ENCODE measurements at regions not wholly inside any gene's neighbourhood (a gene's known extent, or its start where the extent isn't known, plus 50 kb on each side); places are given as distances from the start of the nearest gene placed in this dataset.

DNA sequence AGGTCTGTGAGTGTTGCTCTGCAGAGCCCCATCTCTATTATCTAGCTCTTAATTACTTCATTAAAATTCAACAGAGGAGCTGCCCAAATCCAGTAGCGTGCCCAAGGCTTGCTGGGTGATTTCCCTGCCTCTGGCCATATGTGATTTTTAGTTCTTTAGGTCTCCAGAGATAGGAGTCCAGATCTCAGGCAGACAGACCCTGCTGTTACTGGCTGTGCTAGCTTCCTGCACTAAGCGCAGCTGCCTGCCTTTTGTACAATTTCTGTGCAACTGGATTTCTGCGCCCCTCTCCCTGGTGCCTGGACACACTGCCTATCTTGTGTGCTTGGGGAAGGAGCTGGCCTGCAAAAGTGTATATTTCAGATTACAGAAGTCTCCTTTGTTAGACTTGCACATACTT, 136.5 kb downstream of the TDRD15 start:
- no peak for ATAC-seq
- no peak overlapping the region for H3K27ac Mint-ChIP-seq
- H3K27me3 Mint-ChIP-seq: no peaks in the 10 kb centered on the region
- CTCF ChIA-PET: no interaction called here
- no peaks in the 10 kb centered on the region for H3K36me3 Mint-ChIP-seq
- H3K9me3 Mint-ChIP-seq (ENCODE audit: low read depth): no peaks in the 10 kb centered on the region
- H3K4me3 Mint-ChIP-seq: no peak overlapping the region
- no peaks in the 10 kb centered on the region for H3K4me1 Mint-ChIP-seq
- DNase-seq: no peak

DNA sequence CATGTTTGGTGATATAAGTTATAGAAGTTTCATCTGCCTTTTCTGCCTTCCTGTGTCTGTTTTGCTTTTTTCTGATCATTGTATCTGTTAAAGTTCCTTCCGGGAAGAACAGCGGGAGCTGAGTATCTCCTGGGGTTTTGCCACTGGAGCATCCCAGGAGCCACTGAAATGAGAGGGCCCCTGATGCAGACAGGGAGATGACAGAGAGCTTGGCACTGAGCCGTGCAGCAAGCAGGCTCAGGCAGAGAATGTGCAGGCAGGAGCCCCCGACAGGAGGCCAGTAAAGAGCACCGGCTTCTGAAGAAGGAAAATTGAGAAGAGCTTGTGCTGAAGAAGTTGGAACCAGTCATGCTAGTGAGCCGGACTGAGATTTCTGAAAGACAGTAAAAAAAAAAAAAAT, 137.8 kb downstream of the TDRD15 start:
- Mint-ChIP-seq H3K27ac (no peak overlapping the region), H3K27me3 (no peaks in the 10 kb centered on the region), H3K4me3 (no peak overlapping the region), H3K9me3 (ENCODE audit: low read depth) (no peaks in the 10 kb centered on the region), H3K36me3 (no peaks in the 10 kb centered on the region), H3K4me1 (no peaks in the 10 kb centered on the region)
- DNase-seq (no peak), ATAC-seq (no peak)
- CTCF ChIA-PET: no interaction called here

DNA sequence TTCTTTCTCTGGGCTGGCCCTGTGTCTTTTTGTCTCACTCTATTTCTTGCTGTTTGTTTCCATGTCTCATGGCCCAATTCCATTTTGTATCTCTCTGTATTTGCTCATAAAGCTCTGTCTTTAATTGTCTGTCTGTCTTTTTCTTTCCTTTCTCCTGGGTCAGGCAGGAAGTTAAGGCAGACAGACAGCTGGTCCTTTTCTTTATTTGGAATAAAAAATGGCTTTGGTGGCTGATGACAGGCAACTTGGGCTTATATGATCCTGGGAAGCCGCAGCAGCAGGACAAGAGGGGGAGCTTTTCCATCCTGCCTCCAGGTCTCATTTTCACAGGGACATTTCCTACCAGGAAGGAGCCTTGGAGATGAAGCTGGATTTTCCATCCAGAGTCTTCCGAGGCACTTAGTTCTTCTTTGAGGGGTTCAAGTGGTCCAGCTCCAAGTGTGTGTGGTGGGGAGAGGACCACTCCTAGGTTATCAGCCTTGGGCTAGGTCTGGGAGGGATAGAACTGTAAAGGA, 138.7 kb downstream of the TDRD15 start:
- CTCF ChIA-PET: no interaction called here
- DNase-seq: no peak
- no peaks in the 10 kb centered on the region for H3K36me3 Mint-ChIP-seq
- no peak overlapping the region for H3K4me3 Mint-ChIP-seq
- no peaks in the 10 kb centered on the region for H3K27me3 Mint-ChIP-seq
- no peak overlapping the region for H3K27ac Mint-ChIP-seq
- no peaks in the 10 kb centered on the region for H3K9me3 Mint-ChIP-seq (ENCODE audit: low read depth)
- H3K4me1 Mint-ChIP-seq: no peaks in the 10 kb centered on the region
- ATAC-seq: no peak

DNA sequence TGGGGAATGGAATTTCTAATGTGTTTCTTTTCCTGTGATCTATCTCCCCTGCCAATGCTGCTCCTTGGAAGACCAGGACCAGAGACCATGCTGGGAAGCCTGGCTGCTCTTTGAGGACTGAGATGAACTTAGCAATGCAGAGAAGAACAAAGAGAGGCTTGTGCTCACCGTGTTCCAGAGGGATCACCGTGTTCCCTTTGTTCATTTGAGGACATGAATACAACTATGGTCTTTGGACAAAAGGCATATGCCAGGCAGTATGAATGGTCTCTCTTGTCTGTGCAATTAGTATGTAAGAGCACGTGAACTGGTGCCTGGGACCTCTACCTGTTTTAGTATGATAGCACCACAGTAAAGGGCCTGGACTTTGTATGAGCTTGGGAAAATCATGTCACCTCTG, 139.9 kb downstream of the TDRD15 start:
- Mint-ChIP-seq H3K27ac (no peak overlapping the region), H3K27me3 (no peaks in the 10 kb centered on the region), H3K4me3 (no peak overlapping the region), H3K9me3 (ENCODE audit: low read depth) (no peaks in the 10 kb centered on the region), H3K4me1 (no peaks in the 10 kb centered on the region), H3K36me3 (no peaks in the 10 kb centered on the region)
- no peak for DNase-seq
- CTCF ChIA-PET: no interaction called here
- no peak for ATAC-seq

DNA sequence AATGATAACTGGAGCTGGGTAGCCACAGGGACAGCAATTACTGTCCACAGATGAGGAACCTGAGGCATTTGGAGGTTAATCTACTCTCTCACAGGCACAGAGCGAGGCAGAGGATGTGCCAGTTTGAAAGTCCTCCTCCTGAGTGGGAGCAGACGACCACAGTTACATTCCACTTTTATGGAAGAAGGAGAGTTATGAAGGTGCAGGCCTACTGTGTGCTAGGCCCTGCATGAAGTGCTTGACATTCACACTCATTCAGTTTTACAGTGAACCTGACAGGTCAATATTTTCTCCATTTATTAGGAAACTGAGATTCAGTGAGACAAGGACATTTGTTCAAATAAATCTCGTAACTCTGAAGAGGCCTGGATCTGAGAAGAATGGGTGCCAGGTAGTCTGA, 142.0 kb downstream of the TDRD15 start:
- ATAC-seq (no peak), DNase-seq (no peak)
- CTCF ChIA-PET: no interaction called here
- no peaks in the 10 kb centered on the region for H3K36me3 Mint-ChIP-seq
- H3K4me1 Mint-ChIP-seq: no peaks in the 10 kb centered on the region
- no peaks in the 10 kb centered on the region for H3K27me3 Mint-ChIP-seq
- no peak overlapping the region for H3K27ac Mint-ChIP-seq
- H3K4me3 Mint-ChIP-seq: no peak overlapping the region
- H3K9me3 Mint-ChIP-seq (ENCODE audit: low read depth): no peaks in the 10 kb centered on the region

DNA sequence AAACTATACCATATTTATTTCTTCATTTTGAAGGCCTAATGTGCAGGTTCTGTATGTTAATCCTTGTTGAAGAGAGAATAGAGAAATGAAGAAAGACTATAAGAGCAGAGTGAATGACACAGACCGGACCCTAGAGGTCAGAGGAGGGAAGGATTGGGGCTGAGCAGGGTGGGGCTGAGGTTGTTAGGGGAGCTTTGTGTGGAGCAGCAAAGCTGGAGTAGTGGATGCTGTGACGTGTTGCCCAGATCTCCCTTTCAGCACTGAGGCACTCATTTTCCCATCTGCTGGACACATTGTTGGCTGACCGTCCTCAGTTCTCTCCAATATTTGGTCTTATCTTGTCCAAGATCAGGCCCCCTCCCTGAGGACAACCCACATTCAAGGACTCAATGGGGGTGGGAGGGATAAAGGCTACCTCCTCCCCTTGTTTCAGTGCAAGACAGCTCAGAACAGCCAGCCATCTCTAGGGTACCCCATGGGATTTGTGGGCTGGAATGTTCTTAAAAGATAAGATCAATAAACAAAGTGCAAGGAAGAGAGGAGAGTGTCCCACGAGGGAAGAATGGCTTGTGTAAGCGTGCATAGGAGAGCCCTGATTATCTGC, 143.6 kb downstream of the TDRD15 start:
- ATAC-seq: no peak
- Mint-ChIP-seq H3K27me3 (no peaks in the 10 kb centered on the region), H3K4me3 (no peak overlapping the region)

DNA sequence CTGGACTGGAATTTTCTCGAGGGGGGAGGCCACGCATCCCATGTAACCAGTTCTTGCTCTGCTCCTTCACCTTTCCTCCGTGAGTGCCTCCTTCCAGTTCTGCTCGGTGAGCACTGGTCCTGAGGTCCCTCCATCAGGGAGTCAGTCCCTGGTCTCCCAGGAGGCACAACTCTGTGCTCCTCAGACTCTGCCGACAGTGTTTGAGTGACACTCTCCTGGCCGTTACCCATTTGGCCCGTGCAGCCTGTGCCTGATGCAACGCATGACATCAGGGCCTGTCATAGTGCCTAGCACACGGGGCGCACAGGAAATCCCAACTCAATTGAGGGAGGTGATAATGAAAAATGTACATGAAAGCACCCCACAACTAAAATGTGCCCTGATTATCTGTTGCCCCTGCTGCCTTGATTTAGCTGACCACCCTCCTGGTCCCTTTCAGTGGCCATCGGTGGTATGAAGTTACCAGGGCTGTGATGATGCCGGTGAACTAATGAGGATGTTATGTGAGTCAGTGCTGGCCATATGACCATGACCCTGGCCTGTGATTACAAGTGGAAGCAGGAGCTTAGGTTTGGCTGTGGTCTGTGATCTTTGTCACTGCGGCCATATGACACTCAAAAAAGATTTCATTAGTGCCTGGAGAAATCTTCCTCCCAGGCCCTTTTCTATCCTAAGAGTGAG, 144.6 kb downstream of the TDRD15 start:
- CTCF ChIA-PET: no interaction called here

More for the DNA sequence above, 143.6 kb downstream of the TDRD15 start:
- CTCF ChIA-PET: no interaction called here
- H3K27ac Mint-ChIP-seq: no peak overlapping the region
- H3K36me3 Mint-ChIP-seq: no peaks in the 10 kb centered on the region
- no peaks in the 10 kb centered on the region for H3K9me3 Mint-ChIP-seq (ENCODE audit: low read depth)
- H3K4me1 Mint-ChIP-seq: no peaks in the 10 kb centered on the region
- DNase-seq: no peak

DNA sequence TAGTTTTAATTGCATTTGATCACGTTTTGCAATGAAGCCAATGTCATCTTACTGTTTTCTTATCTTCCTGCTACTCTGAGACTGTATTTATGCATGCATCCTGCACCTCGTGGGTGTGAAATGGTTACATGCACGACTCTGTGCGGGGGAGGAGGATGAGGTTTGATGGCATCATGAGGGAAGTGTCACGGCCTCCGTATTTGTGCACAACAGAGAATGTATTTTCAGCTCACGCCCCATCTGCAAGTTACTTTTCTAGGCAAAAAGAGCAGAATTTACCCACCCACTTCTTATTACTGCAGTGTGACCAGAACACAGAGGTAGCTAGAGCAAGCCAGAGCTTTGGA, 145.1 kb downstream of the TDRD15 start:
- ATAC-seq (no peak), DNase-seq (no peak)
- H3K27ac Mint-ChIP-seq: no peak overlapping the region
- CTCF ChIA-PET: no interaction called here
- H3K27me3 Mint-ChIP-seq: no peaks in the 10 kb centered on the region
- H3K4me3 Mint-ChIP-seq: no peak overlapping the region
- H3K9me3 Mint-ChIP-seq (ENCODE audit: low read depth): no peaks in the 10 kb centered on the region
- H3K36me3 Mint-ChIP-seq: no peaks in the 10 kb centered on the region
- no peaks in the 10 kb centered on the region for H3K4me1 Mint-ChIP-seq

More for the DNA sequence above, 144.6 kb downstream of the TDRD15 start:
- no peaks in the 10 kb centered on the region for H3K27me3 Mint-ChIP-seq
- ATAC-seq (no peak), DNase-seq (no peak)
- no peaks in the 10 kb centered on the region for H3K36me3 Mint-ChIP-seq
- H3K4me3 Mint-ChIP-seq: no peak overlapping the region
- H3K27ac Mint-ChIP-seq: no peak overlapping the region
- H3K9me3 Mint-ChIP-seq (ENCODE audit: low read depth): no peaks in the 10 kb centered on the region
- no peaks in the 10 kb centered on the region for H3K4me1 Mint-ChIP-seq

DNA sequence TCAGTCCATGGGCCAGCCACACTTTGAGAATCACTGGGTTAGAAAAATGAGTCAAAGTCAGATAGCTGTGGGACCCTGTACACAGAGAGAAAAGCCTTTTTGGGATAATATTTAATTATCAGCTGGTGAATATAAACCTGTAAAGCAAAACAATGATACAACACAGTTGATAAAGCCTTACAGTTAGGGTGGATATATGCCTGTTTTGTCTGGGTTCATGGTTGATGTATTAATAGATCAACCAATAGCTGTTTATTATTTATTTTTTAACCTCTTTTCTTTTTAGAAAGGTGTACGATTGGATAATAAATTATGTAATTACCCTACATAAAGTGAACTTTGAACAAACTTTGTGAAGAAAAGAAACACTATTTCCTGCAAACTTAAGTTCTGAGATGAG, 145.6 kb downstream of the TDRD15 start:
- Mint-ChIP-seq H3K4me1 (no peaks in the 10 kb centered on the region), H3K9me3 (ENCODE audit: low read depth) (no peaks in the 10 kb centered on the region), H3K27ac (no peak overlapping the region), H3K36me3 (no peaks in the 10 kb centered on the region), H3K27me3 (no peaks in the 10 kb centered on the region), H3K4me3 (no peak overlapping the region)
- DNase-seq: no peak
- CTCF ChIA-PET: no interaction called here
- ATAC-seq: no peak

DNA sequence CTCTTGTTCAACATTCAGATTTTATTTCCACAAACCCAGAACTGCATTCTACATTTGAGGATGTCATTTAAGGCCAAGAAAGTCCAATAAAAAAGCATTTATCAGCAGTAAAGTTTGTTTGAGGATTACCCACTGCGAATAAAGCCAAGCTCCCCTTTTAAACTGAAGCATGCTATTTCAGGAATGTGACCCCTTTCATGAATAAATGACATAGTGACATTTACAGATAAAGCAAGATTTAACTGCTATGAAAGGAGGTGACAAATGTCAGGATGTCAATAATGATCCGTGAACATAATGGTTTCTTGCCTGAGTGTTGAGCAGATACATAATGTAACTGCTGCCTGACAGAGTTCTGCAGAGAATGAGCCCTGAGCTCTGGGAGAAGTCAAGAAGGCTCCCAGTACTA, 146.3 kb downstream of the TDRD15 start:
- H3K4me1 Mint-ChIP-seq: no peaks in the 10 kb centered on the region
- no peak for ATAC-seq
- H3K9me3 Mint-ChIP-seq (ENCODE audit: low read depth): no peaks in the 10 kb centered on the region
- H3K27ac Mint-ChIP-seq: no peak overlapping the region
- DNase-seq: no peak
- H3K4me3 Mint-ChIP-seq: no peak overlapping the region
- no peaks in the 10 kb centered on the region for H3K27me3 Mint-ChIP-seq
- CTCF ChIA-PET: no interaction called here
- no peaks in the 10 kb centered on the region for H3K36me3 Mint-ChIP-seq

DNA sequence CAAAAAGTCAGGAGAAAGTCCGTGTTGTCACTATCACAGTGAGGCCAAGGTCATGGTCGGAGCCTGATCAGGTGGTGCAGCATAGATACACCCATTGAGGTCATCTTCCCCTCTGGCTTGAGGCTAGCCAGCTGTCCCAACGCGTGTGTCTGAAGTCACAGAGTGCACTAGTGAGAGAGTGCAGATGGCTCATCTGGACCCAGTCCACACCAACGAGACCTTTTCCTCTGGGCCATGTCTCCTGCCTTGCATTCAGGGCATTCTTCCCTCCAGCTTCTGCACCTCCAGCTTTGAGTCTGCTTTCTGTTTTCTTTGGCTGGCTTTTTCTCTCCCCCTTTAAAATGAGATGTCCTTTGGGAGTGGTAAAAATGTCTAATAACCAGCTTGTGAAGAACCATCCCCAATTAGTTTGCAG, 146.9 kb downstream of the TDRD15 start:
- Mint-ChIP-seq H3K27me3 (no peaks in the 10 kb centered on the region), H3K4me1 (no peaks in the 10 kb centered on the region)
- CTCF ChIA-PET: no interaction called here

DNA sequence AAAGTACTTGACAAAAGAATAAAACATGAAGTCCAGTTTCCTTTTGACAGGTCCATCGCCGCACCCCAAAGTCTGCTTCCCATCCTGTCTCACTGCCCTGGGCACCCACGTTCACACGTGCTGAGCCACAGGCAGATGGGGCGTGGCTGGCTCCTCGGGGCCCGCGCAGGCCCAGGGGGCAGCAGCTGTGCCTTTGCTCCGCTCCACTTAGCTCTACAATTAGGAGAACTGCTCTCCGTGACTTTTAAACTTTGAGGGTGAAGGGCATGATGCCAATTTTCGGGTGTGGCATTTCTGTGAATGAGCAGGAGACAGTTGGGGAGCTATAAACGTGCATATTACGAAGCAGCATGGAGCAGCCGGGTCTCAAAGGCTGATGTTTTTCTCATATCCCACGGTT, 152.4 kb downstream of the TDRD15 start:
- no peaks in the 10 kb centered on the region for H3K9me3 Mint-ChIP-seq (ENCODE audit: low read depth)
- no peaks in the 10 kb centered on the region for H3K36me3 Mint-ChIP-seq
- no peaks in the 10 kb centered on the region for H3K4me1 Mint-ChIP-seq
- H3K27ac Mint-ChIP-seq: no peak overlapping the region
- no peak for DNase-seq
- no peaks in the 10 kb centered on the region for H3K27me3 Mint-ChIP-seq
- ATAC-seq: no peak
- no peak overlapping the region for H3K4me3 Mint-ChIP-seq
- CTCF ChIA-PET: no interaction called here

More for the DNA sequence above, 146.9 kb downstream of the TDRD15 start:
- no peaks in the 10 kb centered on the region for H3K36me3 Mint-ChIP-seq
- no peak overlapping the region for H3K4me3 Mint-ChIP-seq
- no peaks in the 10 kb centered on the region for H3K9me3 Mint-ChIP-seq (ENCODE audit: low read depth)
- H3K27ac Mint-ChIP-seq: no peak overlapping the region
- DNase-seq (no peak), ATAC-seq (no peak)

DNA sequence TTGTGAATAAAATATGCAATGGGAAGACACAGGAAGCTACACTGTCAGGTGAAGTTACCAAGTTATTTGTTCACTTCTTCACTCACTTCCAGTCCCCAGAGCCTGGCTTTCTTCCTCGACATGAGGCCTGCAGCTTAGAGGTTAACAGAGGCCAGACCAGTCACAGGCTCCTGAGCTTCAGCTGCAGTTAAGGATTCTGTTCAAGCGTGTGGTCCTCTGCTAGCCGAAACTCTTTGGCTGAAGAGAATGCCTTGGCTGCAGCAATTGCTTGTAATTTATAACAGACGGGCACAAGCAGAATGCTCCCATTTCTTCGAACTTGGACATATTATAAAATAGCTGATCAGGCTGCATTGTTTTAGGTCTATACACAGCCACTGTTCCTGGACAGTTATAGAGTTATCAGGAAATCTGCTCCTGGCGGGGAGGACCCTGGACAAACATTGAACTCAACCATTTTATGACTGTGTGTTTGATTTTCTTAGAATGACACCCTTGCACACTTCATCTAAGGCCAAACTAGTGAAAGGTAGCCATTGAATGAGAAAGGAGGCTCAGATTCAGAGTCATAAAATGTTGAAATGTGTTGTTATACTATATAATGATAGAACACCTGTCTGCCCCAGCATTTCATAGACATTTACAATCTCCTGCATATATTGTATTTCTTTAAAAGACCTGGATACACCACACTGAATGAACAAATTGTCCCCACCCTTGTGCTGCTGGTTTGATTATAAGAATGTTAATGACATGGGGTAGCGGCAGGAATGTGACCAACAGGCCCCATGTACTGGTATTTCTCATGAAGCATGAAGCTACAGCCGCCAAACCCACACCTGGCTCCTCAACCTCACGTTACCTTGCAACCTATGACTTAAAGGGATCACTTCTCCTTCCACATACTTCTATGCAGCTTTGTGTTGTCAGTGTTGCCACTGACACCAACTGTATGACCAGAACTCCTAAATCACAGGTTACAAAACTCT, 153.6 kb downstream of the TDRD15 start:
- H3K9me3 Mint-ChIP-seq (ENCODE audit: low read depth): no peaks in the 10 kb centered on the region
- H3K4me3 Mint-ChIP-seq: no peak overlapping the region
- no peak for ATAC-seq
- H3K27me3 Mint-ChIP-seq: no peaks in the 10 kb centered on the region
- H3K27ac Mint-ChIP-seq: no peak overlapping the region
- no peak for DNase-seq
- CTCF ChIA-PET: no interaction called here
- H3K36me3 Mint-ChIP-seq: no peaks in the 10 kb centered on the region
- H3K4me1 Mint-ChIP-seq: no peaks in the 10 kb centered on the region

DNA sequence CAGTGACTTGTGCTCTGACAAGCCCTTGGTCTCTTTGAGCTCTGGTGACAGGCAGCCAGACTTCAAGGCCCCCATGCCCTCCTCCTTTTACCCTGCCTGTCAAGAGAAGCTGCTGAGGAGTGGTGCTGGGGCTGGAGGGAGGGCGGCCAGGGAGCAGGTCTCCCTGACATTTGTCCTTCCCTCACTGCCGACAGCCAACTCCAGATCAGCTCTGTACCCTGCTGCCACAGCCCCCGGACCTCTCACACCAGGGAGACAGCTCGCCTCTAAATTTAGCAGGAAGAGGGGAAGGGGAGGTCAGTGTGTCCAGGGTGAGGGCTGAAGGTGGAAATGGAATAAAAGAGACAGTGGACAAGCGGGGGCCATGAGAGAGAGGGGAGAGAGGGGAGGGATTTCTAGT, 155.8 kb downstream of the TDRD15 start:
- H3K36me3 Mint-ChIP-seq: no peaks in the 10 kb centered on the region
- no peak for ATAC-seq

More for the DNA sequence above, 155.8 kb downstream of the TDRD15 start:
- DNase-seq: no peak
- no peak overlapping the region for H3K4me3 Mint-ChIP-seq
- H3K9me3 Mint-ChIP-seq (ENCODE audit: low read depth): no peaks in the 10 kb centered on the region
- no peaks in the 10 kb centered on the region for H3K4me1 Mint-ChIP-seq
- CTCF ChIA-PET: no interaction called here
- H3K27ac Mint-ChIP-seq: no peak overlapping the region
- no peaks in the 10 kb centered on the region for H3K27me3 Mint-ChIP-seq

Measured in activated CD8-positive, alpha-beta memory T cell treated with anti-CD3 and anti-CD28 coated beads, Interleukin-2, amount 10 ng/mL, durations not matched to agents 7 days and 5 days (primary cell).